ENCODE measurements at regions not wholly inside any gene's neighbourhood (a gene's known extent, or its start where the extent isn't known, plus 50 kb on each side); places are given as distances from the start of the nearest gene placed in this dataset.

- peak; percentile 13 for FAIRE-seq
- Mint-ChIP-seq H3K4me1 (ENCODE audit: low read depth, unreplicated experiment) (peaks cover 5% of the 10 kb centered on the region), H3K9me3 (ENCODE audit: unreplicated experiment) (no peaks in the 10 kb centered on the region), H3K36me3 (ENCODE audit: low read depth, unreplicated experiment) (no peaks in the 10 kb centered on the region), H3K4me3 (ENCODE audit: unreplicated experiment) (no peak overlapping the region), H3K27me3 (ENCODE audit: low read depth, unreplicated experiment) (peaks cover 6% of the 10 kb centered on the region), H3K27ac (ENCODE audit: unreplicated experiment) (no peak overlapping the region)
- Histone ChIP-seq H2AFZ (ENCODE audit: low read depth, low read length) (no peak overlapping the region), H3K9me3 (ENCODE audit: insufficient read depth, low read depth, low read length) (no peaks in the 10 kb centered on the region), H3K4me2 (ENCODE audit: low read length) (no peak overlapping the region), H3K36me3 (ENCODE audit: insufficient read depth, low read length) (no peaks in the 10 kb centered on the region), H4K20me1 (ENCODE audit: insufficient read depth, low read length) (no peaks in the 10 kb centered on the region), H3K4me1 (ENCODE audit: insufficient read depth, low read length) (no peaks in the 10 kb centered on the region), H3K79me2 (ENCODE audit: insufficient read depth, low read length) (no peaks in the 10 kb centered on the region), H3K9ac (ENCODE audit: low read length) (no peak overlapping the region), H3K27me3 (ENCODE audit: insufficient read depth, low read length) (no peaks in the 10 kb centered on the region), H3K4me3 (ENCODE audit: insufficient read depth, low read depth, low read length) (no peak overlapping the region), H3K27ac (ENCODE audit: low read depth, low read length) (no peak overlapping the region)
- no peak for DNase-seq (ENCODE audit: low read depth)
- no peak for TF ChIP-seq CTCF (IDR thresholded peaks at IDR 0.05; ENCODE audit: insufficient read depth, low read depth, low read length)
- no peak for TF ChIP-seq EZH2 (IDR thresholded peaks at IDR 0.05; ENCODE audit: insufficient read depth, low read length)
These were observed 114.5 kb downstream of the ZNF330 start for GRCh38 chr4:141335166-141335565.

- H3K27ac ChIP-seq (ENCODE audit: low read depth, low read length), result no peak overlapping the region
- FAIRE-seq (no peak), DNase-seq (ENCODE audit: low read depth) (no peak)
- no peaks in the 10 kb centered on the region for H3K27me3 ChIP-seq (ENCODE audit: insufficient read depth, low read length)
- no peaks in the 10 kb centered on the region for H3K9me3 ChIP-seq (ENCODE audit: insufficient read depth, low read depth, low read length)
- Mint-ChIP-seq H3K27me3 (ENCODE audit: low read depth, unreplicated experiment) (peaks cover 5% of the 10 kb centered on the region), H3K36me3 (ENCODE audit: low read depth, unreplicated experiment) (no peaks in the 10 kb centered on the region), H3K27ac (ENCODE audit: unreplicated experiment) (no peak overlapping the region), H3K4me3 (ENCODE audit: unreplicated experiment) (no peak overlapping the region), H3K9me3 (ENCODE audit: unreplicated experiment) (no peaks in the 10 kb centered on the region), H3K4me1 (ENCODE audit: low read depth, unreplicated experiment) (peaks cover 5% of the 10 kb centered on the region)
- no peaks in the 10 kb centered on the region for H3K36me3 ChIP-seq (ENCODE audit: insufficient read depth, low read length)
- no peak overlapping the region for H3K4me3 ChIP-seq (ENCODE audit: insufficient read depth, low read depth, low read length)
- no peak overlapping the region for H2AFZ ChIP-seq (ENCODE audit: low read depth, low read length)
- no peak overlapping the region for H3K4me2 ChIP-seq (ENCODE audit: low read length)
- no peak overlapping the region for H3K9ac ChIP-seq (ENCODE audit: low read length)
- H3K4me1 ChIP-seq (ENCODE audit: insufficient read depth, low read length), result no peaks in the 10 kb centered on the region
- H4K20me1 ChIP-seq (ENCODE audit: insufficient read depth, low read length), result no peaks in the 10 kb centered on the region
- H3K79me2 ChIP-seq (ENCODE audit: insufficient read depth, low read length), result no peaks in the 10 kb centered on the region
- TF ChIP-seq CTCF (IDR thresholded peaks at IDR 0.05; ENCODE audit: insufficient read depth, low read depth, low read length) (no peak), EZH2 (IDR thresholded peaks at IDR 0.05; ENCODE audit: insufficient read depth, low read length) (no peak)
These were observed 117.5 kb downstream of the ZNF330 start for GRCh38 chr4:141338238-141338637.

GRCh38 chr4:141339391-141339790 lies 118.7 kb downstream of the ZNF330 start:
- no peaks in the 10 kb centered on the region for H3K36me3 ChIP-seq (ENCODE audit: insufficient read depth, low read length)
- H3K9me3 ChIP-seq (ENCODE audit: insufficient read depth, low read depth, low read length), result no peaks in the 10 kb centered on the region
- H3K79me2 ChIP-seq (ENCODE audit: insufficient read depth, low read length), result no peaks in the 10 kb centered on the region
- Mint-ChIP-seq H3K4me1 (ENCODE audit: low read depth, unreplicated experiment) (peaks cover 5% of the 10 kb centered on the region), H3K27ac (ENCODE audit: unreplicated experiment) (no peak overlapping the region), H3K9me3 (ENCODE audit: unreplicated experiment) (no peaks in the 10 kb centered on the region), H3K4me3 (ENCODE audit: unreplicated experiment) (no peak overlapping the region), H3K36me3 (ENCODE audit: low read depth, unreplicated experiment) (no peaks in the 10 kb centered on the region), H3K27me3 (ENCODE audit: low read depth, unreplicated experiment) (peaks cover 2% of the 10 kb centered on the region)
- FAIRE-seq (peak; percentile 41), DNase-seq (ENCODE audit: low read depth) (peak; percentile 18)
- no peaks in the 10 kb centered on the region for H3K27me3 ChIP-seq (ENCODE audit: insufficient read depth, low read length)
- H2AFZ ChIP-seq (ENCODE audit: low read depth, low read length), result no peak overlapping the region
- no peak overlapping the region for H3K4me2 ChIP-seq (ENCODE audit: low read length)
- H3K4me1 ChIP-seq (ENCODE audit: insufficient read depth, low read length), result no peaks in the 10 kb centered on the region
- H3K9ac ChIP-seq (ENCODE audit: low read length), result no peak overlapping the region
- no peak overlapping the region for H3K4me3 ChIP-seq (ENCODE audit: insufficient read depth, low read depth, low read length)
- no peak overlapping the region for H3K27ac ChIP-seq (ENCODE audit: low read depth, low read length)
- H4K20me1 ChIP-seq (ENCODE audit: insufficient read depth, low read length), result no peaks in the 10 kb centered on the region
- TF ChIP-seq EZH2 (IDR thresholded peaks at IDR 0.05; ENCODE audit: insufficient read depth, low read length), result no peak
- TF ChIP-seq CTCF (IDR thresholded peaks at IDR 0.05; ENCODE audit: insufficient read depth, low read depth, low read length), result no peak
